Loucy (cell line): ENCODE measurements at regions not wholly inside any gene's neighbourhood (a gene's known extent, or its start where the extent isn't known, plus 50 kb on each side); places are given as distances from the start of the nearest gene placed in this dataset.

Source experiments
- EZH2phosphoT487 ChIP-seq: fragments of 200-600 bp; IDR thresholded peaks from 2 replicates; pipeline ENCODE4 v1.6.1; 2018; ENCODE audit warnings: antibody characterized with exemption, mild to moderate bottlenecking, moderate library complexity, borderline replicate concordance
- TF ChIP-seq, protein P1 (sequence below): fragments of 200-600 bp; sonication (generic); conservative IDR thresholded peaks from 2 replicates; pipeline ENCODE4 v1.5.1; 2014; ENCODE audit warnings: mild to moderate bottlenecking, antibody characterized with exemption, low read length

DNA sequence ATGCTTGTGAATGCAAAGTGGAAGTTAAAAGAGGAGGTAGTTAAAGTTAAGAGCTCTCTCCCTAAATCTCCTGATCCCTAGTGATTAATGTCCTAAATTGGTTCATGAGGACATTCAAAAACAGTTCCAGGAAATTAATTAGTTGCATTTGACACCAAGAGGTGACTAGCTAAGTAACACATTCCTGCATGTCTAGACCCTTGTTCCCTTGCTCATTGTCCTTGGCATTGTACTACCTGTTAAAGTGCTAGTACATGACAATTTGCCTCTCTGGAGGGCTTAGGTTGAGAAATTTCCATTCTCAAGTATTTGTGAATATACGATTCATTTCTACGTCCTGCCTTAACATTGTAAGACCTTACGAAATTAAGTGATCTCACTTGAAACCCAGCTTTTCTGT is 278.6 kb upstream of the CDH10 start:
- TF ChIP-seq, protein P1, sequence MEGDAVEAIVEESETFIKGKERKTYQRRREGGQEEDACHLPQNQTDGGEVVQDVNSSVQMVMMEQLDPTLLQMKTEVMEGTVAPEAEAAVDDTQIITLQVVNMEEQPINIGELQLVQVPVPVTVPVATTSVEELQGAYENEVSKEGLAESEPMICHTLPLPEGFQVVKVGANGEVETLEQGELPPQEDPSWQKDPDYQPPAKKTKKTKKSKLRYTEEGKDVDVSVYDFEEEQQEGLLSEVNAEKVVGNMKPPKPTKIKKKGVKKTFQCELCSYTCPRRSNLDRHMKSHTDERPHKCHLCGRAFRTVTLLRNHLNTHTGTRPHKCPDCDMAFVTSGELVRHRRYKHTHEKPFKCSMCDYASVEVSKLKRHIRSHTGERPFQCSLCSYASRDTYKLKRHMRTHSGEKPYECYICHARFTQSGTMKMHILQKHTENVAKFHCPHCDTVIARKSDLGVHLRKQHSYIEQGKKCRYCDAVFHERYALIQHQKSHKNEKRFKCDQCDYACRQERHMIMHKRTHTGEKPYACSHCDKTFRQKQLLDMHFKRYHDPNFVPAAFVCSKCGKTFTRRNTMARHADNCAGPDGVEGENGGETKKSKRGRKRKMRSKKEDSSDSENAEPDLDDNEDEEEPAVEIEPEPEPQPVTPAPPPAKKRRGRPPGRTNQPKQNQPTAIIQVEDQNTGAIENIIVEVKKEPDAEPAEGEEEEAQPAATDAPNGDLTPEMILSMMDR: no peak
- TF ChIP-seq EZH2phosphoT487: no peak
